A673 (cell line): ENCODE measurements at regions not wholly inside any gene's neighbourhood (a gene's known extent, or its start where the extent isn't known, plus 50 kb on each side); places are given as distances from the start of the nearest gene placed in this dataset.
A peak's percentile ranks its signal among the peaks of the same experiment; 100 is the strongest.

ENCODE experiments used
- CTCF ChIP-seq: fragments of 300-800, 200-600 bp; sonication (generic); conservative IDR thresholded peaks from 2 replicates; pipeline ENCODE4 v1.5.1; 2017; ENCODE audit warnings: low read depth, mild to moderate bottlenecking, antibody characterized with exemption, low read length, moderate library complexity, mixed read lengths
- EZH2 ChIP-seq: fragments of 200-600 bp; sonication (generic); IDR thresholded peaks from 2 replicates; pipeline ENCODE4 v1.6.1; 2017; ENCODE audit warnings: borderline replicate concordance, low read depth, mild to moderate bottlenecking, mixed read lengths, antibody characterized with exemption, low read length; ENCODE audit not compliant: poor library complexity, severe bottlenecking

- TF ChIP-seq CTCF (peak; percentile 74), EZH2 (no peak)
Observed at GRCh38 chr14:53295985-53296582, 143.0 kb upstream of the DDHD1 start.
